A549 (cell line): ENCODE measurements at regions not wholly inside any gene's neighbourhood (a gene's known extent, or its start where the extent isn't known, plus 50 kb on each side); places are given as distances from the start of the nearest gene placed in this dataset.
"Not testable (repeated sequence)": the region's sequence is repeated elsewhere in the genome, so short reads cannot be mapped to it uniquely, and the experiment has no call there.

Source experiments
- ATAC-seq, 2 experiments: fragments of 200-7000 bp in 1 of 2; fragments of >200 bp in 1 of 2; cut with Nextera tagmentation in 1 of 2; cut with Tn5 transposase in 1 of 2; 3 replicates each; pipeline versions ENCODE4 v1.8.0 to v1.9.1; 2018 to 2020; ENCODE audit warnings: mild to moderate bottlenecking in 1 of 2, moderate library complexity in 1 of 2
- CTCF ChIA-PET: fragments of 300-600 bp; sonication (Branson Sonifier 250); formaldehyde crosslinking; extraction: SDS; loops from one replicate; lab custom pipeline; 2021; ENCODE audit warnings: antibody characterized with exemption, inconsistent platforms; lab: Yijun Ruan, JAX
- POLR2A ChIA-PET: fragments of 350-600 bp; formaldehyde crosslinking; extraction: SDS; loops from one replicate; lab custom pipeline; 2021; ENCODE audit warnings: antibody characterized with exemption, inconsistent platforms; lab: Yijun Ruan, JAX
- DNase-seq, 2 experiments: peaks; one replicate each; pipeline versions ENCODE4 v3.0.0 to v3.0.0-alpha.2; 2011 to 2016; ENCODE audit warnings: low read depth in 1 of 2, low spot score in 1 of 2
- FAIRE-seq: peaks from 2 replicates; lab custom pipeline; 2011; peaks lifted over from hg19 to GRCh38; lab: Jason Lieb, UNC
- H3K27ac ChIP-seq, 2 experiments: fragments of >200 bp; sonication (Bioruptor Twin); formaldehyde crosslinking; 3 replicates each; pipeline ENCODE4 v1.5.1; 2016 to 2017
- H3K4me1 ChIP-seq: fragments of >200 bp; sonication (Bioruptor Twin); formaldehyde crosslinking; 3 replicates; pipeline ENCODE4 v1.6.1; 2016
- H3K4me2 ChIP-seq: fragments of >200 bp; sonication (Bioruptor Twin); formaldehyde crosslinking; 3 replicates; pipeline ENCODE4 v1.6.1; 2016
- H3K4me3 ChIP-seq: fragments of >200 bp; sonication (Bioruptor Twin); formaldehyde crosslinking; 3 replicates; pipeline ENCODE4 v1.5.1; 2016
- H3K9me3 ChIP-seq: fragments of >200 bp; sonication (Bioruptor Twin); formaldehyde crosslinking; 3 replicates; pipeline ENCODE4 v1.6.1; 2016
- ATOH8 ChIP-seq: fragments of 250-450 bp; sonication (Bioruptor Pico); IDR thresholded peaks from 2 replicates; pipeline ENCODE4 v1.5.0; 2020; ENCODE audit warnings: low read depth, mild to moderate bottlenecking, moderate library complexity
- BCL3 ChIP-seq: fragments of >200 bp; sonication (Bioruptor Twin); formaldehyde crosslinking; IDR thresholded peaks from 3 replicates; pipeline ENCODE4 v1.6.1; 2016
- BHLHE40 ChIP-seq: IDR thresholded peaks from 2 replicates; pipeline ENCODE4 v1.6.1; 2012; ENCODE audit warnings: low read depth, low read length, inconsistent platforms
- CBX2 ChIP-seq: fragments of 200-600 bp; sonication (generic); IDR thresholded peaks from 2 replicates; pipeline ENCODE4 v1.6.1; 2016; ENCODE audit warnings: low read depth, mild to moderate bottlenecking, borderline replicate concordance
- CHD2 ChIP-seq: fragments of 150-350 bp; IDR thresholded peaks from 2 replicates; pipeline ENCODE4 v1.6.1; 2014; ENCODE audit warnings: low read length; ENCODE audit not compliant: partially characterized antibody
- EHF ChIP-seq: fragments of 250-450 bp; sonication (Bioruptor Pico); IDR thresholded peaks from 2 replicates; pipeline ENCODE4 v1.5.0; 2020; ENCODE audit warnings: mild to moderate bottlenecking
- EHMT2 ChIP-seq: fragments of 200-600 bp; sonication (generic); IDR thresholded peaks from 2 replicates; pipeline ENCODE4 v1.6.1; 2016; ENCODE audit warnings: antibody characterized with exemption, low read depth, mild to moderate bottlenecking, moderate library complexity
- ELK1 ChIP-seq: fragments of 150-350 bp; IDR thresholded peaks from 2 replicates; pipeline ENCODE4 v1.6.1; 2014; ENCODE audit warnings: low read depth, mild to moderate bottlenecking, low read length
- EP300 ChIP-seq, 2 experiments: fragments of >200 bp; sonication (Bioruptor Twin); formaldehyde crosslinking; IDR thresholded peaks; 2 replicates in 1 of 2; 3 replicates in 1 of 2; pipeline ENCODE4 v1.6.1; 2016 to 2017
- FOSL2 ChIP-seq, 2 experiments: fragments of 450-650 bp in 1 of 2; fragments of >200 bp in 1 of 2; sonication (Bioruptor Twin) in 1 of 2; formaldehyde crosslinking; IDR thresholded peaks; 2 replicates each; pipeline versions ENCODE4 v1.5.0 to v1.6.1; 2016 to 2020; ENCODE audit warnings: mild to moderate bottlenecking in 1 of 2, moderate library complexity in 1 of 2
- FOXS1 ChIP-seq: fragments of 250-450 bp; sonication (Bioruptor Pico); IDR thresholded peaks from 2 replicates; pipeline ENCODE4 v1.5.0; 2020; ENCODE audit warnings: mild to moderate bottlenecking, moderate library complexity
- GATA3 ChIP-seq: IDR thresholded peaks from 2 replicates; pipeline ENCODE4 v1.6.1; 2012; ENCODE audit warnings: borderline replicate concordance
- HDAC2 ChIP-seq: fragments of 200-600 bp; sonication (generic); IDR thresholded peaks from 2 replicates; pipeline ENCODE4 v1.6.1; 2016
- HEYL ChIP-seq: fragments of 250-450 bp; sonication (Bioruptor Pico); IDR thresholded peaks from 2 replicates; pipeline ENCODE4 v1.8.0; 2021; ENCODE audit warnings: mild to moderate bottlenecking, moderate library complexity
- HOXA7 ChIP-seq: fragments of 250-450 bp; sonication (Bioruptor Pico); IDR thresholded peaks from 2 replicates; pipeline ENCODE4 v1.5.0; 2020; ENCODE audit warnings: mild to moderate bottlenecking, moderate library complexity
- KDM1A ChIP-seq: fragments of 200-600 bp; sonication (generic); IDR thresholded peaks from 2 replicates; pipeline ENCODE4 v1.6.1; 2016; ENCODE audit warnings: low read depth, mild to moderate bottlenecking
- MAZ ChIP-seq: fragments of 150-350 bp; IDR thresholded peaks from 2 replicates; pipeline ENCODE4 v1.6.1; 2014; ENCODE audit warnings: antibody characterized with exemption, low read depth, low read length, borderline replicate concordance
- PBX3 ChIP-seq: IDR thresholded peaks from 2 replicates; pipeline ENCODE4 v1.6.1; 2012
- PHF8 ChIP-seq: fragments of 200-600 bp; sonication (generic); IDR thresholded peaks from 2 replicates; pipeline ENCODE4 v1.6.1; 2016; ENCODE audit warnings: low read depth, mild to moderate bottlenecking, antibody characterized with exemption, moderate library complexity, borderline replicate concordance
- POLR2A ChIP-seq: IDR thresholded peaks from 2 replicates; pipeline ENCODE4 v1.6.1; 2012; ENCODE audit warnings: mild to moderate bottlenecking, low read length
- RAD21 ChIP-seq, 2 experiments: fragments of >200 bp in 1 of 2; sonication (Bioruptor Twin) in 1 of 2; formaldehyde crosslinking in 1 of 2; IDR thresholded peaks in 1 of 2; conservative IDR thresholded peaks in 1 of 2; 2 replicates in 1 of 2; 3 replicates in 1 of 2; pipeline ENCODE4 v1.6.1; 2012 to 2018; ENCODE audit warnings: inconsistent platforms in 1 of 2
- RARB ChIP-seq: fragments of 250-450 bp; sonication (Bioruptor Pico); IDR thresholded peaks from 2 replicates; pipeline ENCODE4 v1.8.0; 2021; ENCODE audit warnings: mild to moderate bottlenecking, moderate library complexity
- RCOR1 ChIP-seq: fragments of 150-350 bp; IDR thresholded peaks from 2 replicates; pipeline ENCODE4 v1.6.1; 2014; ENCODE audit warnings: antibody characterized with exemption, low read length, low read depth
- RNF2 ChIP-seq: fragments of 200-600 bp; sonication (generic); IDR thresholded peaks from 2 replicates; pipeline ENCODE4 v1.6.1; 2016; ENCODE audit warnings: low read depth, mild to moderate bottlenecking, antibody characterized with exemption, moderate library complexity, borderline replicate concordance
- SMC3 ChIP-seq: fragments of >200 bp; sonication (Bioruptor Twin); formaldehyde crosslinking; IDR thresholded peaks from 3 replicates; pipeline ENCODE4 v1.6.1; 2018; ENCODE audit warnings: inconsistent platforms
- SREBF2 ChIP-seq: fragments of 450-650 bp; IDR thresholded peaks from 2 replicates; pipeline ENCODE4 v1.6.1; 2014; ENCODE audit warnings: mild to moderate bottlenecking, moderate library complexity
- TFCP2L1 ChIP-seq: fragments of 250-450 bp; sonication (Bioruptor Pico); IDR thresholded peaks from 2 replicates; pipeline ENCODE4 v1.5.0; 2021; ENCODE audit warnings: mild to moderate bottlenecking
- TP53 ChIP-seq: fragments of 250-450 bp; sonication (Bioruptor Pico); IDR thresholded peaks from 2 replicates; pipeline ENCODE4 v1.5.0; 2021; ENCODE audit warnings: mild to moderate bottlenecking, moderate library complexity
- USF2 ChIP-seq: fragments of 450-650 bp; IDR thresholded peaks from 2 replicates; pipeline ENCODE4 v1.6.1; 2014; ENCODE audit warnings: antibody characterized with exemption
- WGBS: methylation state at CpG from one replicate; pipeline ENCODE4 v1.1.6; 2017; ENCODE audit errors: missing lambda C conversion rate; 5-methylcytosine and 5-hydroxymethylcytosine counted together

GRCh38 chr2:16970948-16971347 is 305.3 kb upstream of the CYRIA start:
- ATAC-seq, H3K27ac ChIP-seq, FAIRE-seq, H3K4me1 ChIP-seq, DNase-seq, H3K4me3 ChIP-seq, H3K9me3 ChIP-seq, H3K4me2 ChIP-seq, POLR2A ChIA-PET, CTCF ChIA-PET: not testable (repeated sequence)
- 2% methylated on average over 3 of the region's 3 CpGs for WGBS

GRCh38 chr2:16962505-16962904 is 296.9 kb upstream of the CYRIA start:
- POLR2A ChIA-PET, result no interaction called here
- 0% methylated on average over 1 of the region's 1 CpG for WGBS
- CTCF ChIA-PET, result no interaction called here

GRCh38 chr2:16960579-16960978 is 294.9 kb upstream of the CYRIA start:
- FAIRE-seq (no peak), ATAC-seq (no peak)
- Histone ChIP-seq H3K4me1 (no peaks in the 10 kb centered on the region), H3K4me2 (no peak overlapping the region)
- CTCF ChIA-PET, result no interaction called here
- TF ChIP-seq EHF (CRISPR knock-in tag), result no peak
- no peak for TF ChIP-seq CHD2
- TF ChIP-seq SMC3, result no peak
- no peak for TF ChIP-seq FOSL2 (IDR thresholded peaks at IDR 0.05)
- TF ChIP-seq FOSL2 (CRISPR knock-in tag; IDR thresholded peaks at IDR 0.05), result no peak
- no peak for TF ChIP-seq EHMT2
- no peak for TF ChIP-seq RCOR1
- no peak for TF ChIP-seq KDM1A
- TF ChIP-seq USF2, result no peak
- no peak for TF ChIP-seq FOXS1 (CRISPR knock-in tag)
- TF ChIP-seq BCL3, result no peak
- no peak for TF ChIP-seq POLR2A
- no peak for TF ChIP-seq HDAC2
- no peak for TF ChIP-seq GATA3
- TF ChIP-seq, all 56 proteins: peak for 0
- Histone ChIP-seq H3K4me3 (no peak overlapping the region), H3K9me3 (no peaks in the 10 kb centered on the region), H3K27ac (no peak overlapping the region)
- POLR2A ChIA-PET, result no interaction called here
- WGBS, result 21% methylated on average over 3 of the region's 3 CpGs
- no peak for DNase-seq

More at GRCh38 chr2:16962505-16962904, 296.9 kb upstream of the CYRIA start:
- Histone ChIP-seq H3K4me3 (no peak overlapping the region), H3K4me1 (no peaks in the 10 kb centered on the region), H3K9me3 (no peaks in the 10 kb centered on the region), H3K27ac (no peak overlapping the region), H3K4me2 (no peak overlapping the region)
- DNase-seq, result no peak
- no peak for ATAC-seq
- TF ChIP-seq CBX2 (no peak), RNF2 (no peak), SREBF2 (no peak), MAZ (no peak), TFCP2L1 (CRISPR knock-in tag) (no peak), HOXA7 (CRISPR knock-in tag) (no peak), RCOR1 (no peak), KDM1A (no peak), PHF8 (no peak), RAD21 (conservative IDR thresholded peaks at IDR 0.05 in 1 of 2, IDR thresholded peaks at IDR 0.05 in 1 of 2) (no peak), HEYL (CRISPR knock-in tag) (no peak), BHLHE40 (no peak), PBX3 (no peak), HDAC2 (no peak), ELK1 (no peak), ATOH8 (CRISPR knock-in tag) (no peak), RARB (CRISPR knock-in tag) (no peak), TP53 (CRISPR knock-in tag) (no peak), EP300 (IDR thresholded peaks at IDR 0.05) (no peak)
- FAIRE-seq, result no peak
